ACHN (cell line): ENCODE measurements at regions not wholly inside any gene's neighbourhood (a gene's known extent, or its start where the extent isn't known, plus 50 kb on each side); places are given as distances from the start of the nearest gene placed in this dataset.

ENCODE experiments used
- DNase-seq: peaks from one replicate; pipeline ENCODE4 v3.0.0-alpha.2; 2015
- in situ Hi-C: cut with HindIII; loops from 2 replicates; pipeline ENCODE4 v1.10.0; 2017; ENCODE audit warnings: low sequenced_read_pairs, low pct_ligation_motif_present, low pct_unique_long_range_greater_than_20kb

DNA sequence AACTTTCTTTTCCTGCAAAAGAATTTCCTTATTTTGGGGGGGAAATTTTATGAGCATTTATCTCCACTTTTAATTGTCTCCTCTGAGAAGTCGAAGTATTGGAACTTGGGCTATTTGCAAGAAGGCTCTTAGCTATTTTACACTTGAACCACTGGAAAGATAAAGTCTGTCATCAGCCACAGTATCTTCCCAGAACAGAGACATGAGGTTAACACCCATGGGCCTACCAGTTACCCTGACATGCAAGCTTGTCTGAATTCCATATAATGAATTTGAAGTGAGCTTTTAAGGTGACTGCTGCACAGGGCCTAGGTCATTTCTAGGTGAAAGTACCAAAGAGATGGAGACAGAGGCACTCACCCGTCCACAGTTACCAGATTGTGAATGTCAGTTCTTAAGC is 193.1 kb downstream of the SIM1 start:
- DNase-seq, result no peak
- in situ Hi-C loops, result no loop called here

GRCh38 chr6:100271202-100271601 is 193.5 kb downstream of the SIM1 start:
- in situ Hi-C loops, result no loop called here
- no peak for DNase-seq

GRCh38 chr6:100269189-100269588 is 195.5 kb downstream of the SIM1 start:
- DNase-seq, result peak; percentile 14
- in situ Hi-C loops, result no loop called here

DNA sequence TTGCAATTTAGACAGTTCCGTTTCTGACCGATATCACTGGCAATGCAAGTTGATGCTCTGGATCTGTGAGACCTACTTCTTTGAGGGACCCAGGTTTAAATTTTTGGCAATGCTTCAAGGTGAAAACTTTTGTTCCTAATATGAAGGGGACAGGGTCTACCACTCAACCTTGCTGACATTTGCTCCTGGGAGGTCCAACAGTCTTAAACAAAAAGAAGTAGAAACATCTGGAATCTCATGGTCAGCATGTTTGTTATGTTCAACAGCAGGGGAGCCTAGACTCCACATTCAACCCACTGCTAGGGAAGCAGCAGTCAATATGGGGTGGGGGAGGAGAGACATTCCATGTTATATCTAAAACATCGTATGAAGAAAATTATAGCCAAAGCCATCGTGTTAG is 196.4 kb downstream of the SIM1 start:
- in situ Hi-C loops, result no loop called here
- no peak for DNase-seq

DNA sequence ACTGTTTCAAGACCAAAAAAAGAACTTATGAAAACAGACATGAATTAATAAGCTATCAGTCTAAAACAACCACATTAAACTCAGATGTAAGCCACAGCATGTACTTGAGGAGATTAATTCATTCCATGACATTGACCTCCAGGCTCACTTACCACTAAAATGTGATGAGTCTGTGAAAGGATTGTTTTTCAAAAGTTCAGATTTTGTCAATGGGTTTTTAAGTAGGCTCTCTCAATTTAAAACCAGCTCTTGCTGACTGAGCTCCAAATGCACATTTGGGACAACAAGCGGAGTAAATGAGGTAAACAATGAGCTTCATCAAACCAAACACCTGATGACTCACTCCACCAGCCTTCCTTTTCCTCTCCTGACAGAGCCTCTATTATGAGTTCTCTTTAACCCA is 197.0 kb downstream of the SIM1 start:
- in situ Hi-C loops, result no loop called here
- no peak for DNase-seq

- in situ Hi-C loops, result no loop called here
- no peak for DNase-seq
These were observed 198.0 kb downstream of the SIM1 start for GRCh38 chr6:100266494-100267401.

DNA sequence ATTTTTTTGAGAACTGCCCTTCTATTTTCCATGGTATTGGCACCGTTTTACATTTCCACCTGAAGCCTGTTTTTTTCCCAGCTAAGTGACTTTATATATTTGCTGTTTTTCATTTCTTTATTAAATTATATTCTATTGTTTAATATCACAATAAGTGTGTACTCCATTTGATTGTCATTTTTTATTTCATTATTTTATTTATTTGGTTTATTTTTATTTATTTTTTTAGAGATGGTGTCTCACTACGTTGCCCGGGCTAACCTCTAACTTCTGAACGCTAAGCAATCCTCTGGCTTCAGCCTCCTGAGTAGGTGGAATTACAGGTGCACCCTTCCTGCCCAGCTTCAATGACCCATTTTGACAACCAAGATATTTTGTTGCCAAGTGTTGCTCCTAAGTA is 202.6 kb downstream of the SIM1 start:
- no peak for DNase-seq
- in situ Hi-C loops, result no loop called here

DNA sequence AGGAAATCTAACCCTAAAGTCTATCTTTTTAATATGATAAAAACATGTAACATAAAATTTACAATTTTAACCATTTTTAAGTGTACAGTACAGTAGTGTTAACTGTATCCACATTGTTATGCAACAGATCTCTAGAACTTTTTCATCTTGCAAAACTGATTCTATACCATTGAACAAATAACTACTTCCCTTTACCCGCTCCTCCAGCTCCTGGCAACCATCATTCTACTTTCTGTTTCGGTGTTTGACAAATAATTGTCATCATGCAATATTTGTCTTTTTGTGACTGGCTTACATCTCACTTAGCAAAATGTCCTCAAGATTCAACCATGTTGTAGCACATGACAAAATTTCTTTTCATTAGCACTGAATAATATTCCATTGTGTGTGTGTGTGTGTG is 203.2 kb downstream of the SIM1 start:
- in situ Hi-C loops, result no loop called here
- no peak for DNase-seq

DNA sequence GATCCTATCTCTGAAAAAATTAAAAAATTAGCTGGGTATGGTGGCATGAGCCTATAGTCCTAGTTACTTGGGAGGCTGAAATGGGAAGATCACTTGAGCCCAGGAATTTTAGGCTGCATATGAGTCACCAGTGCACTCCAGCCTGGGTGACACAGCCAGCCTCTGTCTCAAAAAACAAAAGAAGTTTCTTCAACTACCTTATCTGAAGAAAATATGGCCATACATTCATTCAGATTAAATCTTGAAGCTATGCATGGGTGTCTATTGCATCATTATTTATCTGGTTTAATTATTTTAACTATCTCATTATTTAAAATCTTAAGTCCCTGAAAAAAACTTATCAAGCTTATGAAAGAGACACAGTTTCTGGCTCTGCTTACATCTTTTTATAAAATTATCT is 204.1 kb downstream of the SIM1 start:
- DNase-seq, result no peak
- in situ Hi-C loops, result no loop called here

- in situ Hi-C loops, result no loop called here
- no peak for DNase-seq
These were observed 204.9 kb downstream of the SIM1 start for GRCh38 chr6:100259865-100260264.

- in situ Hi-C loops, result no loop called here
- no peak for DNase-seq
These were observed 206.0 kb downstream of the SIM1 start for GRCh38 chr6:100258752-100259151.

GRCh38 chr6:100257793-100258395 is 206.8 kb downstream of the SIM1 start:
- DNase-seq, result peak; percentile 67
- in situ Hi-C loops, result no loop called here

GRCh38 chr6:100255701-100256100 is 209.0 kb downstream of the SIM1 start:
- in situ Hi-C loops, result no loop called here

GRCh38 chr6:100247123-100247522 is 217.6 kb downstream of the SIM1 start:
- DNase-seq, result no peak
- in situ Hi-C loops, result no loop called here

More at GRCh38 chr6:100255701-100256100, 209.0 kb downstream of the SIM1 start:
- no peak for DNase-seq

GRCh38 chr6:100246206-100246605 is 218.5 kb downstream of the SIM1 start:
- in situ Hi-C loops, result no loop called here
- no peak for DNase-seq

- in situ Hi-C loops, result no loop called here
- no peak for DNase-seq
These were observed 223.9 kb downstream of the SIM1 start for GRCh38 chr6:100240798-100241197.

GRCh38 chr6:100237821-100238220 is 226.9 kb downstream of the SIM1 start:
- in situ Hi-C loops, result no loop called here

GRCh38 chr6:100236389-100236788 is 228.3 kb downstream of the SIM1 start:
- no peak for DNase-seq
- in situ Hi-C loops, result no loop called here

More at GRCh38 chr6:100237821-100238220, 226.9 kb downstream of the SIM1 start:
- no peak for DNase-seq

DNA sequence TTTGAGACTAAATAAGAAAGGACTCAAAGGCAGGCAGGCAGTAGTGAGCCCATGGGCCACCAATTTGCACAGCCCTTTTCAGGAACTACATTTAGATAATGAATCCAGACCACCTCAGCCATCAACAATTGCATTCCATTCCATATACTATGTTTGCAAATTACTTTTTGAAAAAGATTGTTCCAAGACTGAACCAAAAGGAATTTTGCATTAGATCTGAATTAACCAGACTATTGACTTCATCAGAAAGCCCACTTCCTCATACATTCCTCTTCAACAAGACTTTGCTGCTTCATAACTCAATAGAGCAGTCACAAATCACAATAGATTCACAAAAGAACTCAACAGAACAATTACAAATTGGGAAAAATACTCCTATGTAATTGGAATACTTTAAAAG is 229.1 kb downstream of the SIM1 start:
- in situ Hi-C loops, result no loop called here
- no peak for DNase-seq

DNA sequence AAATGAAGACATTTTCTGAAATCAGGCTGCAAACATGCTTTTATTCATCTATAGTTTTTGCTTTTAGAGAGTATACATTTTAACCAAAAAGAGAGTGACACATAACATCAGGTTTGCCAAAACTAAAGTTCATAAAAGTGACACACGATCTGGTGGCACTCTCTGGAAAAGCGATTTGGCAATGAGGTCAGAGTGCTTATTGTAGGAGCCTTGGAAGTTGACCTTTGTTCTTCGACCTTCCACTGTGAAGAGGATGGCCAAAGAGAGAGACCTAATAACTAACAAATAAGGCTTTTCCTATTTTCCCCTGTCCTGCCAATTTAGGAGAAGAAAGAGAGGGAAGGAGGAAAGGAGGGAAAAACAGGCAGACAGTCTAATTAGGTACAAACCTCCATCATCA is 230.1 kb downstream of the SIM1 start:
- DNase-seq, result no peak
- in situ Hi-C loops, result no loop called here
